DND-41 (cell line): ENCODE measurements at regions not wholly inside any gene's neighbourhood (a gene's known extent, or its start where the extent isn't known, plus 50 kb on each side); places are given as distances from the start of the nearest gene placed in this dataset.

ENCODE experiments used
- EZH2 ChIP-seq: IDR thresholded peaks from 3 replicates; pipeline ENCODE4 v1.6.1; 2012; ENCODE audit warnings: borderline replicate concordance, low read depth, mild to moderate bottlenecking, moderate library complexity, low read length, inconsistent platforms; ENCODE audit not compliant: severe bottlenecking
- TF ChIP-seq, protein P1 (sequence below): IDR thresholded peaks from 2 replicates; pipeline ENCODE4 v1.5.1; 2012; ENCODE audit warnings: borderline replicate concordance, low read length, moderate library complexity, mild to moderate bottlenecking; ENCODE audit not compliant: poor library complexity, severe bottlenecking; ENCODE audit errors: extremely low read depth

DNA sequence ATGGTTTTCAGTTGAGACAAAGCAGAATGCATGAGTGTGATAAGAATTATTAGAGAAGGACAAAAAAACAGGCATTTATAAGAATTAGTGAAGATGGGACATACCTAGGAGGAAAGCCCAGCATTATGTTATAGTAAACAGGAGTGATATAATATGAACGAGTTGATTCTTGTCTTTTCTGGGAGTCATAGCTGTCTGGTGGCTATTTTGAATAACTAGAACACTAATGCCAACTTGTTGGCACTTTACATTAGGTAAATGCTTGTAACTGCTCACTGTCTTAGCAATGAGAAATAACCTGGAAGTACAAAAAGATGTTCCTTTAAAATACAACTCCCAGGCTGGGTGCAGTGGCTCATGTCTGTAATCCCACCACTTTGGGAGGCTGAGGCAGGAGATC is 540.8 kb upstream of the SPHKAP start:
- no peak for TF ChIP-seq EZH2
- TF ChIP-seq, protein P1, sequence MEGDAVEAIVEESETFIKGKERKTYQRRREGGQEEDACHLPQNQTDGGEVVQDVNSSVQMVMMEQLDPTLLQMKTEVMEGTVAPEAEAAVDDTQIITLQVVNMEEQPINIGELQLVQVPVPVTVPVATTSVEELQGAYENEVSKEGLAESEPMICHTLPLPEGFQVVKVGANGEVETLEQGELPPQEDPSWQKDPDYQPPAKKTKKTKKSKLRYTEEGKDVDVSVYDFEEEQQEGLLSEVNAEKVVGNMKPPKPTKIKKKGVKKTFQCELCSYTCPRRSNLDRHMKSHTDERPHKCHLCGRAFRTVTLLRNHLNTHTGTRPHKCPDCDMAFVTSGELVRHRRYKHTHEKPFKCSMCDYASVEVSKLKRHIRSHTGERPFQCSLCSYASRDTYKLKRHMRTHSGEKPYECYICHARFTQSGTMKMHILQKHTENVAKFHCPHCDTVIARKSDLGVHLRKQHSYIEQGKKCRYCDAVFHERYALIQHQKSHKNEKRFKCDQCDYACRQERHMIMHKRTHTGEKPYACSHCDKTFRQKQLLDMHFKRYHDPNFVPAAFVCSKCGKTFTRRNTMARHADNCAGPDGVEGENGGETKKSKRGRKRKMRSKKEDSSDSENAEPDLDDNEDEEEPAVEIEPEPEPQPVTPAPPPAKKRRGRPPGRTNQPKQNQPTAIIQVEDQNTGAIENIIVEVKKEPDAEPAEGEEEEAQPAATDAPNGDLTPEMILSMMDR: no peak
